ENCODE measurements at regions not wholly inside any gene's neighbourhood (a gene's known extent, or its start where the extent isn't known, plus 50 kb on each side); places are given as distances from the start of the nearest gene placed in this dataset.

DNA sequence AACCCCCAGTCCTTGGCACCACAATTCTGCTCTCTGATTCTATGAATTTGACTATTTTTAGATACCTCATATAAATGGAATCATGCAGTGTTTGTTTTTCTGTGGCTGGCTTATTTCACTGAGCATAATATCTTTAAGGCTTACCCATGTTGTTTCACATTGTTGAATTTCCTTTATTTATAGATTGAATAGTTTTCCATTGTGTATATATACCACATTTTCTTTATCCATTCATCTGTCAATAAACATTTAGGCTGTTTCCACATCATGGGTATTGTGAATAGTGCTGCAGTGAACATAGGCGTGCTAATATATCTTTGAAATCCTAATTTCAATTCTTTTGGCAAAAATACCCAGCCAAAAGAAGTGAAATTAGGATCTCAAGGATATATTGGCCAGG is 126.7 kb upstream of the SLC38A2 start:
- TF ChIP-seq POLR2AphosphoS5 (IDR thresholded peaks at IDR 0.05; ENCODE audit: insufficient read depth in 1 of 2, low read depth in 1 of 2) = no peak
- TF ChIP-seq, protein P1, sequence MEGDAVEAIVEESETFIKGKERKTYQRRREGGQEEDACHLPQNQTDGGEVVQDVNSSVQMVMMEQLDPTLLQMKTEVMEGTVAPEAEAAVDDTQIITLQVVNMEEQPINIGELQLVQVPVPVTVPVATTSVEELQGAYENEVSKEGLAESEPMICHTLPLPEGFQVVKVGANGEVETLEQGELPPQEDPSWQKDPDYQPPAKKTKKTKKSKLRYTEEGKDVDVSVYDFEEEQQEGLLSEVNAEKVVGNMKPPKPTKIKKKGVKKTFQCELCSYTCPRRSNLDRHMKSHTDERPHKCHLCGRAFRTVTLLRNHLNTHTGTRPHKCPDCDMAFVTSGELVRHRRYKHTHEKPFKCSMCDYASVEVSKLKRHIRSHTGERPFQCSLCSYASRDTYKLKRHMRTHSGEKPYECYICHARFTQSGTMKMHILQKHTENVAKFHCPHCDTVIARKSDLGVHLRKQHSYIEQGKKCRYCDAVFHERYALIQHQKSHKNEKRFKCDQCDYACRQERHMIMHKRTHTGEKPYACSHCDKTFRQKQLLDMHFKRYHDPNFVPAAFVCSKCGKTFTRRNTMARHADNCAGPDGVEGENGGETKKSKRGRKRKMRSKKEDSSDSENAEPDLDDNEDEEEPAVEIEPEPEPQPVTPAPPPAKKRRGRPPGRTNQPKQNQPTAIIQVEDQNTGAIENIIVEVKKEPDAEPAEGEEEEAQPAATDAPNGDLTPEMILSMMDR (IDR thresholded peaks at IDR 0.05) = no peak
- no peak for TF ChIP-seq POLR2A (IDR thresholded peaks at IDR 0.05)

Data from vagina (tissue), 2 donors.